Osteoblast (primary cell): ENCODE measurements at regions not wholly inside any gene's neighbourhood (a gene's known extent, or its start where the extent isn't known, plus 50 kb on each side); places are given as distances from the start of the nearest gene placed in this dataset.

Experiments
- DNase-seq: peaks from one replicate; pipeline ENCODE4 v3.0.0; 2011; ENCODE audit warnings: low spot score, mixed read lengths; ENCODE audit not compliant: insufficient read length; ENCODE audit errors: missing footprints
- H2AFZ ChIP-seq: 2 replicates; pipeline ENCODE4 v1.6.0; 2011; ENCODE audit warnings: mild to moderate bottlenecking, low read length
- H3K27ac ChIP-seq: 2 replicates; pipeline ENCODE4 v1.5.1; 2011; ENCODE audit warnings: mild to moderate bottlenecking, low read depth, low read length, moderate library complexity
- H3K27me3 ChIP-seq: 2 replicates; pipeline ENCODE4 v1.6.0; 2012; ENCODE audit warnings: mild to moderate bottlenecking, control low read depth, inconsistent platforms, low read length, moderate library complexity; ENCODE audit not compliant: insufficient read depth
- H3K36me3 ChIP-seq: 2 replicates; pipeline ENCODE4 v1.5.1; 2011; ENCODE audit warnings: mild to moderate bottlenecking, low read length, control low read depth, moderate library complexity; ENCODE audit not compliant: insufficient read depth
- H3K4me1 ChIP-seq: 2 replicates; pipeline ENCODE4 v1.5.1; 2011; ENCODE audit warnings: mild to moderate bottlenecking, low read length, control low read depth, moderate library complexity; ENCODE audit not compliant: insufficient read depth
- H3K4me2 ChIP-seq: 2 replicates; pipeline ENCODE4 v1.6.0; 2011; ENCODE audit warnings: mild to moderate bottlenecking, low read length; ENCODE audit not compliant: insufficient read depth
- H3K4me3 ChIP-seq: fragments of 200-600 bp; sonication (generic); 3 replicates; pipeline ENCODE4 v1.5.1; 2012; ENCODE audit warnings: mild to moderate bottlenecking, low read length, inconsistent platforms; ENCODE audit not compliant: insufficient read depth
- H3K79me2 ChIP-seq: 2 replicates; pipeline ENCODE4 v1.6.0; 2012; ENCODE audit warnings: mild to moderate bottlenecking, low read length, control low read depth, inconsistent platforms; ENCODE audit not compliant: insufficient read depth
- H3K9me3 ChIP-seq: 2 replicates; pipeline ENCODE4 v1.5.1; 2011; ENCODE audit warnings: low read depth, low read length, control low read depth
- H4K20me1 ChIP-seq: 2 replicates; pipeline ENCODE4 v1.6.0; 2012; ENCODE audit warnings: mild to moderate bottlenecking, low read length, control low read depth; ENCODE audit not compliant: insufficient read depth
- TF ChIP-seq, protein P1 (sequence below): IDR thresholded peaks from 2 replicates; pipeline ENCODE4 v1.5.1; 2011; ENCODE audit warnings: mild to moderate bottlenecking, low read depth, low read length, moderate library complexity; ENCODE audit errors: extremely low read depth

DNA sequence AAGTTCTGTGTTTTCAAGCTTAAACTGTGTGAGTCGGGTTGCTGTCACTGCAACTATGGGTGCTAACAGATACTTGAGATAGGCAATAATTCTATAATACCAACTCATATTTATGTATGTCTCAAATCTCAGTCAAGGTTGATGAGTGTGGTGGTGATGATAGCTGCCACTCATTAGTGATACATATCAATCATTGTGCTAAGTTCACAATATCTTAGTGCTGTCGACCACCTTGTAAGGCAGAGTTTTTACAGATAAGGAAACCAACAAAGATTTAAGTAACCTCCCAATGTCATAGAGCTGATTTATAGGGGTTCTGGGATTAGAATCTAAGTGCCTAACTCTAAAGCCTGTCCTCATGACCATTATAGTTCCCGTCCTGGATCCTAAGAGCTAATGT, 82.5 kb downstream of the ELAPOR2 start:
- no peaks in the 10 kb centered on the region for H4K20me1 ChIP-seq
- no peaks in the 10 kb centered on the region for H3K79me2 ChIP-seq
- no peak overlapping the region for H3K27ac ChIP-seq

DNA sequence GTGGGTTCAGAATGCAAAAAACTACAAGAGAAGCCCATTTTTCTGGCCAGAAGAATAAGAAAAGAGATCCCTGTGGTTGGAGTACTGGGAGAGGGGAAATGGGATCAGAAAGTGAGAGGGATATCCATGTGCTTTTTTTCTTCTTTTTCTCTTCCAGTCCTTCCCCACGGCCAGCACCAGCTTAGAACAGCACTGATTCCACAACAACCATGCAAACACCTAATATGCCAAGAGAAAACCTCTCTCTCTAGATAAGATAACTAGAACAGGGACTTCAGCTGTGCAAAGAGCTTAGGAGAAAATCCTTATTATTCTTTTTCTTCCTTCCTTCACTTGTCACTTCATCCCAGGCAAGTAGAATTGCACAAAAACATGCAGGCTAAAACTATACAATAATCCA, 83.5 kb downstream of the ELAPOR2 start:
- Histone ChIP-seq H4K20me1 (no peaks in the 10 kb centered on the region), H3K27me3 (no peaks in the 10 kb centered on the region), H3K27ac (no peak overlapping the region), H3K4me1 (no peaks in the 10 kb centered on the region), H2AFZ (no peak overlapping the region), H3K9me3 (no peaks in the 10 kb centered on the region), H3K79me2 (no peaks in the 10 kb centered on the region), H3K4me3 (no peak overlapping the region), H3K36me3 (no peaks in the 10 kb centered on the region), H3K4me2 (no peak overlapping the region)
- no peak for DNase-seq
- TF ChIP-seq, protein P1, sequence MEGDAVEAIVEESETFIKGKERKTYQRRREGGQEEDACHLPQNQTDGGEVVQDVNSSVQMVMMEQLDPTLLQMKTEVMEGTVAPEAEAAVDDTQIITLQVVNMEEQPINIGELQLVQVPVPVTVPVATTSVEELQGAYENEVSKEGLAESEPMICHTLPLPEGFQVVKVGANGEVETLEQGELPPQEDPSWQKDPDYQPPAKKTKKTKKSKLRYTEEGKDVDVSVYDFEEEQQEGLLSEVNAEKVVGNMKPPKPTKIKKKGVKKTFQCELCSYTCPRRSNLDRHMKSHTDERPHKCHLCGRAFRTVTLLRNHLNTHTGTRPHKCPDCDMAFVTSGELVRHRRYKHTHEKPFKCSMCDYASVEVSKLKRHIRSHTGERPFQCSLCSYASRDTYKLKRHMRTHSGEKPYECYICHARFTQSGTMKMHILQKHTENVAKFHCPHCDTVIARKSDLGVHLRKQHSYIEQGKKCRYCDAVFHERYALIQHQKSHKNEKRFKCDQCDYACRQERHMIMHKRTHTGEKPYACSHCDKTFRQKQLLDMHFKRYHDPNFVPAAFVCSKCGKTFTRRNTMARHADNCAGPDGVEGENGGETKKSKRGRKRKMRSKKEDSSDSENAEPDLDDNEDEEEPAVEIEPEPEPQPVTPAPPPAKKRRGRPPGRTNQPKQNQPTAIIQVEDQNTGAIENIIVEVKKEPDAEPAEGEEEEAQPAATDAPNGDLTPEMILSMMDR: no peak

More for the DNA sequence above, 82.5 kb downstream of the ELAPOR2 start:
- no peak overlapping the region for H3K4me2 ChIP-seq
- H3K27me3 ChIP-seq: no peaks in the 10 kb centered on the region
- H3K4me3 ChIP-seq: no peak overlapping the region
- TF ChIP-seq, protein P1: no peak
- no peaks in the 10 kb centered on the region for H3K9me3 ChIP-seq
- no peak overlapping the region for H2AFZ ChIP-seq
- no peak for DNase-seq
- H3K4me1 ChIP-seq: no peaks in the 10 kb centered on the region
- no peaks in the 10 kb centered on the region for H3K36me3 ChIP-seq

DNA sequence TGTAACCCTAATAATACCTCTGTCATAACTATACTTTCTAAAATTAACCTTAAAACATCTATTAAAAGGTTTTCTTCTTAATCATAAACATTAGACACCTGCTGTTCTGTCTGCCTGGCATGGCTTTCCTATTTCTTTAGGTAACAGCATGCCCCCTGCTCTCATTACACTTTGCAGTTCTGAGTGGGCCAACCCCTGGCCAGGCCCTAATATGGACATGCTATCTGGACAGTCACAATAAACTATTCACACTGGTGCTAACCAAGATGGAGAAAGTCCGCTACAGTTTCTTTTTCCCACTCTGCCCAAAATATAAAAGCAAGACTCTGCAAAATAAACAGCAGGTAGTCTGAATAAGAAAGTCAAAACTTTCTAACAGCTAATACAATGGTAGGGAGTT, 84.0 kb downstream of the ELAPOR2 start:
- no peaks in the 10 kb centered on the region for H3K4me1 ChIP-seq
- no peak overlapping the region for H3K4me2 ChIP-seq
- no peak for DNase-seq
- H3K27me3 ChIP-seq: no peaks in the 10 kb centered on the region
- H3K4me3 ChIP-seq: no peak overlapping the region
- no peak overlapping the region for H3K27ac ChIP-seq
- TF ChIP-seq, protein P1: no peak
- no peaks in the 10 kb centered on the region for H3K79me2 ChIP-seq
- H4K20me1 ChIP-seq: no peaks in the 10 kb centered on the region
- H3K9me3 ChIP-seq: no peaks in the 10 kb centered on the region
- H3K36me3 ChIP-seq: no peaks in the 10 kb centered on the region
- H2AFZ ChIP-seq: no peak overlapping the region

DNA sequence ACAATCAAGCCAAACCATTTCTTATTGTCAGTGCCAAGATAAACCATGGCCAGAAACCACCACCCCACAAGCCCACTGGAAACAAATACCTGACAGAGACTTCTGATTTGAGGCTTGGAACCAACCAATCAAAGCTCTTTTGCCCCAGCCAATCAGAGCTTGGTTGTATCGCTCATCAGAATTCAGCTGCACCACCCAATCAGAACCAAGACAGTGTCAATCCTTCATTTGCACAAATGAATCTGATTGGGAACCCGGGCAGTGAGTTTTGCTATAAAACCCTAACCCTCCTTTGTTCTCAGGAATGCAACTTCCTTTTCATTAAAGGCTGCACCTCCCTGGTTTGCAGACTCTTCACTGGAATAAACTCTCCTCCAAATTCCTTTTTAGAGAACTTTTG, 87.4 kb downstream of the ELAPOR2 start:
- Histone ChIP-seq H3K9me3 (no peaks in the 10 kb centered on the region), H3K4me1 (no peaks in the 10 kb centered on the region), H3K27me3 (no peaks in the 10 kb centered on the region), H3K27ac (no peak overlapping the region), H3K4me3 (no peak overlapping the region), H3K4me2 (no peak overlapping the region), H2AFZ (no peak overlapping the region), H4K20me1 (no peaks in the 10 kb centered on the region), H3K36me3 (no peaks in the 10 kb centered on the region), H3K79me2 (no peaks in the 10 kb centered on the region)
- DNase-seq: no peak
- TF ChIP-seq, protein P1: no peak
